ENCODE measurements at regions not wholly inside any gene's neighbourhood (a gene's known extent, or its start where the extent isn't known, plus 50 kb on each side); places are given as distances from the start of the nearest gene placed in this dataset.

- no peak overlapping the region for H3K9ac ChIP-seq (ENCODE audit: low read depth in 1 of 2, low read length in 2 of 2)
- 95% methylated on average over 1 of the region's 1 CpG for whole genome bisulfite sequencing
- no peaks in the 10 kb centered on the region for H3K36me3 ChIP-seq (ENCODE audit: control insufficient read depth in 4 of 4, insufficient read depth in 3 of 4, low read depth in 1 of 4, low read length in 3 of 4)
- no peaks in the 10 kb centered on the region for H3K9me3 ChIP-seq (ENCODE audit: control insufficient read depth in 4 of 4, low read length in 3 of 4)
- TF ChIP-seq HNF4A (conservative IDR thresholded peaks at IDR 0.05) (no peak), MAX (IDR thresholded peaks at IDR 0.05) (no peak), RAD21 (IDR thresholded peaks at IDR 0.05) (no peak), CTCF (IDR thresholded peaks at IDR 0.05; ENCODE audit: low read depth, low read length, missing input control) (no peak), NR2F2 (IDR thresholded peaks at IDR 0.05) (no peak), SP1 (IDR thresholded peaks at IDR 0.05) (no peak), RXRA (IDR thresholded peaks at IDR 0.05) (no peak), ATF3 (IDR thresholded peaks at IDR 0.05) (no peak), HNF4G (IDR thresholded peaks at IDR 0.05) (no peak), GABPA (IDR thresholded peaks at IDR 0.05 in 1 of 2, conservative IDR thresholded peaks at IDR 0.05 in 1 of 2) (no peak), FOXA1 (IDR thresholded peaks at IDR 0.05) (no peak), ZBTB33 (IDR thresholded peaks at IDR 0.05) (no peak), FOXA2 (IDR thresholded peaks at IDR 0.05) (no peak), YY1 (IDR thresholded peaks at IDR 0.05) (no peak), EGR1 (IDR thresholded peaks at IDR 0.05; ENCODE audit: low read depth in 2 of 2) (no peak), JUND (IDR thresholded peaks at IDR 0.05) (no peak)
- no peak for DNase-seq (ENCODE audit: low spot score)
- H3K4me1 ChIP-seq (ENCODE audit: control insufficient read depth in 4 of 4, insufficient read depth in 4 of 4, low read length in 3 of 4) = no peaks in the 10 kb centered on the region
- H3K27me3 ChIP-seq (ENCODE audit: control insufficient read depth in 4 of 4, insufficient read depth in 4 of 4, low read length in 3 of 4) = no peaks in the 10 kb centered on the region
- H3K27ac ChIP-seq (ENCODE audit: low read depth in 1 of 2, low read length in 2 of 2) = no peak overlapping the region
- no peak overlapping the region for H3K4me3 ChIP-seq (ENCODE audit: low read depth in 1 of 3, low read length in 3 of 3)
These were observed 57.3 kb upstream of the PHLPP1 start for GRCh38 chr18:62658028-62658427.

- Histone ChIP-seq H3K27me3 (ENCODE audit: control insufficient read depth in 4 of 4, insufficient read depth in 4 of 4, low read length in 3 of 4) (no peaks in the 10 kb centered on the region), H3K36me3 (ENCODE audit: control insufficient read depth in 4 of 4, insufficient read depth in 3 of 4, low read depth in 1 of 4, low read length in 3 of 4) (no peaks in the 10 kb centered on the region), H3K4me3 (ENCODE audit: low read depth in 1 of 3, low read length in 3 of 3) (no peak overlapping the region), H3K9ac (ENCODE audit: low read depth in 1 of 2, low read length in 2 of 2) (no peak overlapping the region), H3K27ac (ENCODE audit: low read depth in 1 of 2, low read length in 2 of 2) (no peak overlapping the region), H3K4me1 (ENCODE audit: control insufficient read depth in 4 of 4, insufficient read depth in 4 of 4, low read length in 3 of 4) (no peaks in the 10 kb centered on the region), H3K9me3 (ENCODE audit: control insufficient read depth in 4 of 4, low read length in 3 of 4) (no peaks in the 10 kb centered on the region)
- TF ChIP-seq CTCF (IDR thresholded peaks at IDR 0.05; ENCODE audit: low read depth, low read length, missing input control) (peak; percentile 0), GABPA (IDR thresholded peaks at IDR 0.05 in 1 of 2, conservative IDR thresholded peaks at IDR 0.05 in 1 of 2) (no peak)
- 96% methylated on average over 2 of the region's 2 CpGs for WGBS
- no peak for DNase-seq (ENCODE audit: low spot score)
These were observed 55.6 kb upstream of the PHLPP1 start for GRCh38 chr18:62659698-62660097.
